ENCODE measurements at regions not wholly inside any gene's neighbourhood (a gene's known extent, or its start where the extent isn't known, plus 50 kb on each side); places are given as distances from the start of the nearest gene placed in this dataset.

GRCh38 chr13:95352486-95352885 is 51.2 kb upstream of the ABCC4 start:
- ATAC-seq (no peak), DNase-seq (ENCODE audit: missing footprints) (no peak)
- intact Hi-C loops (cut with DNase I): no loop called here

DNA sequence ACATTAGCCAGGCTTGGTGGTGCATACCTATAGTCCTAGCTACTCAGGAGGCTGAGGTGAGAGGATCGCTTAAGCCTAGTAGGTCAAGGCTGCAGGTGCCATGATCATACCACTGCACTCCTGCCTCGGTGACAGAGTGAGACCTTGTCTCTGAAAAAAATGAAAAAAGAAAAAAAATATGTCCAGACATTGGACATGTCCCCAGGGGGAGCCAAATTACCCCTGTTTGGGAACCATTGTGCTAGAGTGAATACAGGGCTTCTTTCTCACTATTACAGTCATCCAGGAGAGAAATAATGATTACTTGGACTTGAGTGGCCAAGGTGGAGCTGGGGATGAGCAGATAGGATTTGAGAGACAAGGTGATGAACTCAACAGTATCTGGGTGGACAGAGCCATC is 52.9 kb upstream of the ABCC4 start:
- no peak for ATAC-seq
- intact Hi-C loops (cut with DNase I): no loop called here
- no peak for DNase-seq (ENCODE audit: missing footprints)

DNA sequence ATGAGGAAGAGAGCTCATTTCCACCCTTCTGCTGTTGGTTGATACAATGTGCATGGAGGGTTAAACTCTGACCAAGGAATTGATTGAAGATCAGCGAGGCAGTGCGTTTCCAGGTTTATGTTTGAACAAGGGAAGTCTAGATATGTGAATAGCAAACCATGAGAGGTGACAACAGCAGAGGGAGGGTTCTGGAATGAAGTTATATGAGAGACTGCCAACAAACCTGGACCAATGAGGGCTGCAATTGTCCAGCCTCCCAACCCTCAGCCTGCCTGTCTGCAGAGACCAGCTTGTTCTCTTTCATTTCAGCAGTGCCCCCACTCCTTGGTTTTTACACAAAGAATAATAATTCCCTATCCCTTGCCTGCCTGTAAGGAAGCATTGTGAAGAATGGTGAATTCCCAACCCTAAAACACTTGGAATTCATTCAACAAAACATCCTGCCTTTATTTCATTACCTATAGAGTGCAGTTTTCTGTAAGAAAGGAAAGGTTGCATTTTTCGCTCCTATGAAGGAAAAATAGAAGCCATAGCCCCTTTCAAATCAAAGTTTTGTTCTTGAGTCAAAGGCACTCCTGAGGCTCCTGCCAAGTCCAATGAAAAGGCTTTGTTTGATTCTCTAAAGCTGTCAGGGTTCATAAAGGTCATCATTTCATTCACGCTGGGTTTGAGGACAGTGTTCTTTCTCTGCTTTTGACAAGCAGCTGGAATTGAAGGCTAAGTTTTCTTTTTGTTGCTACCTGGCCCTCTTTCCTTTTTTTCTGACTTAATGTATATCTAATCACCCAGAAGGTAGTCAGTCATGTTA is 53.6 kb upstream of the ABCC4 start:
- DNase-seq (ENCODE audit: missing footprints): no peak
- intact Hi-C loops (cut with DNase I): no loop called here
- ATAC-seq: no peak

- ATAC-seq (no peak), DNase-seq (ENCODE audit: missing footprints) (no peak)
- intact Hi-C loops (cut with DNase I): no loop called here
Measured at GRCh38 chr13:95355494-95355893, 54.2 kb upstream of the ABCC4 start.

GRCh38 chr13:95356916-95357315 is 55.7 kb upstream of the ABCC4 start:
- DNase-seq (ENCODE audit: missing footprints) (no peak), ATAC-seq (no peak)
- intact Hi-C loops (cut with DNase I): no loop called here

DNA sequence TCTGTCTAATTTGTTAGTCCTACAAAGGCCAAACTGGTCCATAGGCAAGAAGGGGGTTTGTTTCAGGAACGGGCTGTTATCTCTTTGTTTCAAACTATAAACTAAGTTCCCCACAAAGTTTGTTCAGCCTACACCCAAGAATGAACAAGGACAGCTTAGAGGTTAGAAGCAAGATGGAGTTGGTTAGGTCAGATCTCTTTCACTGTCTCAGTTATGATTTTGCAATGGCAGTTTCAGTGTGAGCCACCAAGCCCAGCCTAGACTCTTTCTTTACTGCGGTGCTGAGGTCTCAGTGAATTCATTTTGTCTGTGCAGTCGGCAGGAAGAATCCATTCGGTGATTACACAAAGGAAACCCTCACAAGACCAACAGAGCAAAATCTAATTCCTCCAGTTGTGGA is 56.6 kb upstream of the ABCC4 start:
- DNase-seq (ENCODE audit: missing footprints) (no peak), ATAC-seq (no peak)
- intact Hi-C loops (cut with DNase I): no loop called here

DNA sequence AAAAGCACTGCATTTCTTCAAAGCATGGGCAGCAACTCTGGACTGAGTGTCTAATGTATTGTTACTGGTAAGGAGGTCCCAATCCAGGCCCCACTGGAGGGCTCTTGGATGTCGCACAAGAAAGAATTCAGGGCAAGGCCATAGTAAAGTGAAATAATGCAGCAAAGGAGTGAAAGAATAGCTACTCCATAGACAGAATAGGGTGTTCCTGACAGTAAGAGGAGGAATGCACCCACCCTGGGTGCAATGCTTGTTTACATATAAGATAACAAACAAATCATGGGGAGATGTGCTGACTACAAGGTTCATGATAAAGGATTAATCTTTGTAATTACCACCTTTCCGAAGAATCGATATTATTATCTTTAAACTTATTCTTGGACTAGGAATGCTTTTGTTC is 58.8 kb upstream of the ABCC4 start:
- ATAC-seq: no peak
- intact Hi-C loops (cut with DNase I): no loop called here
- no peak for DNase-seq (ENCODE audit: missing footprints)

- DNase-seq (ENCODE audit: missing footprints): no peak
- intact Hi-C loops (cut with DNase I): no loop called here
- no peak for ATAC-seq
Measured at GRCh38 chr13:95360464-95361097, 59.3 kb upstream of the ABCC4 start.

DNA sequence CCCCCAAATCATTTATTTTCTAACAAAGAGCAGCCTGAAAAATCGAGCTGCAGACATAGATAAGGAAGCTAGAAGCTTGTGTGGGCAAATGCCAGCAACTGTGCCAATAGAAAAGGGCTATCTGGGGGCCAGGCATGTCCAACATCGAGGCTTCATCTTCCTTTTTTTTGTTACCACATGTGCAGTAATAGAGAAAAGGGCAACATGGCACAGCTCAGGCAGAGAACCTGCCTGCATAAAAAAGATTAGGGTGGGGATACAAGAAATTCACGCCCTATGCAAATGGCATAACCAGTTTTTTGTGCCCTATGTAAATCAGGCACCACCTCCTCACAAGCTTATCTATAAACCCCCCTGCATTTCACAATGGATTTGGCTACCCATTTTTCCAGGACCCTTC is 60.4 kb upstream of the ABCC4 start:
- intact Hi-C loops (cut with DNase I): no loop called here
- ATAC-seq: no peak
- DNase-seq (ENCODE audit: missing footprints): no peak

- intact Hi-C loops (cut with DNase I): no loop called here
- DNase-seq (ENCODE audit: missing footprints) (no peak), ATAC-seq (no peak)
Measured at GRCh38 chr13:95362666-95363065, 61.4 kb upstream of the ABCC4 start.

GRCh38 chr13:95367309-95367843 is 66.1 kb upstream of the ABCC4 start:
- no peak for DNase-seq (ENCODE audit: missing footprints)
- ATAC-seq: no peak

DNA sequence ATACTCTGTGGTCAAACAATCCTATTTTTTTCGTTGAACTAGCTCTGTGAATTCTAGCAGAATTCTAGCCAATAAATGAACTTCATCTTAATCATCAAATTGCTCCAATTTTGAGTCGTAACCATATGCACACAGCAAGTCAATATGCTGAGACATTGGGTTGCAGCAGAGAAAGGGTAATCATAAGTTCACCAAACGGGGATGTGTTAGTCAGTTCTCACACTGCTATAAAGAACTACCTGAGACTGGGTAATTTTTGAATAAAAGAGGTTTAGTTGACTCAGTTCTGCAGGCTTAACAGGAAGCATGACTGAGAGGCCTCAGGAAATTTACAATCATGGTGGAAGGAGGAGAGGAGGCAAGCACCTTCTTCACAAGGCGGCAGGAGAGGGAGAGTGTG is 67.7 kb upstream of the ABCC4 start:
- DNase-seq (ENCODE audit: missing footprints) (no peak), ATAC-seq (no peak)
- intact Hi-C loops (cut with DNase I): no loop called here

More at GRCh38 chr13:95367309-95367843, 66.1 kb upstream of the ABCC4 start:
- intact Hi-C loops (cut with DNase I): no loop called here

- DNase-seq (ENCODE audit: missing footprints) (no peak), ATAC-seq (no peak)
- intact Hi-C loops (cut with DNase I): no loop called here
Measured at GRCh38 chr13:95375706-95376105, 74.5 kb upstream of the ABCC4 start.

GRCh38 chr13:95378603-95379002 is 77.4 kb upstream of the ABCC4 start:
- intact Hi-C loops (cut with DNase I): no loop called here
- DNase-seq (ENCODE audit: missing footprints) (no peak), ATAC-seq (peak; percentile 62)

GRCh38 chr13:95380468-95381211 is 79.4 kb upstream of the ABCC4 start:
- peak; percentile 69 for ATAC-seq
- intact Hi-C loops (cut with DNase I): loop anchor here (1.0 to 2.0 kb wide), 2 partner anchors 80 to 189 kb away; partner anchors contain the start of gene ABCC4
- no peak for DNase-seq (ENCODE audit: missing footprints)

GRCh38 chr13:95381212-95381527 is 79.9 kb upstream of the ABCC4 start:
- intact Hi-C loops (cut with DNase I): loop anchor here (2.0 kb wide), 1 partner anchor 80 kb away; the partner anchor contains the start of gene ABCC4
- DNase-seq (ENCODE audit: missing footprints) (no peak), ATAC-seq (peak; percentile 89)

DNA sequence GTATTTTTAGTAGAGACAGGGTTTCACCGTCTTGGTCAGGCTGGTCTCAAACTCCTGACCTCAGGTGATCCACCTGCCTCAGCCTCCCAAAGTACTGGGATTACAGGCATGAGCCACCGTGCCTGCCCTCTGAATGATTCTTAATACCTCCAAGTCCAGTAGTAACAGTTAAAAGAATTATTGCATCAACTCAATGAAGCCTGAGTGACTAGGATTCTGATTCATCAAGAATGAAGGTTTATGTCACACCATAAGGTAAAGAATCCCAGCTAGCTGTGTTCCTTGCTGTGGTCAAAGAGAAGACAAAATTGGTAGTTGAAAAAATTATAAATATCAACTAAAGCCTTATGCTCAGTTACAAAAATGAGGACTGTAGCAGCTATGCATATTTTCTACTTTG is 81.2 kb upstream of the ABCC4 start:
- intact Hi-C loops (cut with DNase I): no loop called here
- no peak for DNase-seq (ENCODE audit: missing footprints)

DNA sequence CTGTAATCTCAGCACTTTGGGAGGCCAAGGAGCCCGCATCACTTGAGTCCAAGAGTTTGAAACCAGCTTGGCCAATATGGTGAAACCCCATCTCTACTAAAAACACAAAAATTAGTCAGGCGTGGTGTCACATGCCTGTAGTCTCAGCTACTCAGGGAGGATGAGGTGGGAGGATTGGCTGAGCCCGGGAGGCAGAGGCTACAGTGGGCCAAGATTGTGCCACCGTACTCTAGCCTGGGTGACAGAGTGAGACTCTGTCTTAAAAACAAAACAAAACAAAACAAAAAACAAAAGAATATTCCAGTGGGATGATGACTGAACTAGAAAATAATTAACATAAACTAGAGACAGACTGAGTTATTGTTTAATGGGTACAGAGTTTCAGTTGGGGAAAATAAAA is 81.7 kb upstream of the ABCC4 start:
- no peak for ATAC-seq
- no peak for DNase-seq (ENCODE audit: missing footprints)
- intact Hi-C loops (cut with DNase I): no loop called here

More for the DNA sequence above, 81.2 kb upstream of the ABCC4 start:
- ATAC-seq: no peak

DNA sequence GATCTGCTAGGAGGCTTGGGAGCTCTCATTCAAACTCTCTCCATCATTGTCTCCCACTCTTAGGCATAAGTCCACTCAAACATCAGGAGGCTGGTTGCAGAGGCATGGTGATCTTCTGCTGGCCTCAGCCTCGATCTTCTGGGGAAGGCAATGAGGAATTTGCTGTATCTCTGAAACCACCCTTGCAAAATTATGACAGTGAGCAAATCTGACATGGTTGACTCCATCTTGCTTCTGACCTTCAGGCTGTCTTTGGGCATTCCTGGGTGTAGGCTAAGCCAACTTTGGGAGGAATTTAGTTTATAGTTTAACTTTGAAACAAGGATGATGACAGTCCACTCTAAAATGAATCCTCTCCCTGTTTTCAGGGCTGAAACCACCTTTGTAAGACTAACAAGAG is 84.1 kb upstream of the ABCC4 start:
- ATAC-seq (no peak), DNase-seq (ENCODE audit: missing footprints) (no peak)
- intact Hi-C loops (cut with DNase I): no loop called here

DNA sequence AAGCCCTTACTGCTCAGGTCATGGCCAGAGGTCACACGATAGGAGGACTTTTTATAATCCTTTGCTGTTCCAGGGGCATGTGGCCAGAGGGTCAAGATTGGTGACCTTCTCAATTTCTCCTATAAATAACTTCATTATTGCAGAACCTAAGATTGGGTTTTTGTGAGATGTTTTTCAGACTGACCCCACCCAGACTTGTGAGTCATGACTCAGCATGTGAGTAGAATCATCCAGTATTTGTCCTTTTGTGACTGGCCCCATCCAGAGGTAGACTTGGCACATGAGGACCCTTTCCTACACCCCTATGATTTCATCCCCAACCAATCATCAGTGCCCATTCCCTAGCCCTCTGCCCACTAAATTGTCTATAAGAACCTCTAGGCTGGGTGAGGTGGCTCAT is 84.5 kb upstream of the ABCC4 start:
- ATAC-seq (no peak), DNase-seq (ENCODE audit: missing footprints) (no peak)
- intact Hi-C loops (cut with DNase I): no loop called here
